Activated naive CD8-positive, alpha-beta T cell (primary cell): ENCODE measurements at regions not wholly inside any gene's neighbourhood (a gene's known extent, or its start where the extent isn't known, plus 50 kb on each side); places are given as distances from the start of the nearest gene placed in this dataset.

Source experiments
- H3K27ac Mint-ChIP-seq: one replicate; pipeline ENCODE4 v1.8.0; 2021; ENCODE audit warnings: mixed read lengths
- H3K27me3 Mint-ChIP-seq: one replicate; pipeline ENCODE4 v1.8.0; 2021; ENCODE audit warnings: mixed read lengths
- H3K36me3 Mint-ChIP-seq: one replicate; pipeline ENCODE4 v1.8.0; 2021; ENCODE audit warnings: mixed read lengths
- H3K4me1 Mint-ChIP-seq: one replicate; pipeline ENCODE4 v1.8.0; 2021; ENCODE audit warnings: low read depth, mixed read lengths
- H3K4me3 Mint-ChIP-seq: one replicate; pipeline ENCODE4 v1.8.0; 2021; ENCODE audit warnings: mild to moderate bottlenecking, mixed read lengths
- H3K9me3 Mint-ChIP-seq: one replicate; pipeline ENCODE4 v1.8.0; 2021; ENCODE audit warnings: low read depth, mixed read lengths

DNA sequence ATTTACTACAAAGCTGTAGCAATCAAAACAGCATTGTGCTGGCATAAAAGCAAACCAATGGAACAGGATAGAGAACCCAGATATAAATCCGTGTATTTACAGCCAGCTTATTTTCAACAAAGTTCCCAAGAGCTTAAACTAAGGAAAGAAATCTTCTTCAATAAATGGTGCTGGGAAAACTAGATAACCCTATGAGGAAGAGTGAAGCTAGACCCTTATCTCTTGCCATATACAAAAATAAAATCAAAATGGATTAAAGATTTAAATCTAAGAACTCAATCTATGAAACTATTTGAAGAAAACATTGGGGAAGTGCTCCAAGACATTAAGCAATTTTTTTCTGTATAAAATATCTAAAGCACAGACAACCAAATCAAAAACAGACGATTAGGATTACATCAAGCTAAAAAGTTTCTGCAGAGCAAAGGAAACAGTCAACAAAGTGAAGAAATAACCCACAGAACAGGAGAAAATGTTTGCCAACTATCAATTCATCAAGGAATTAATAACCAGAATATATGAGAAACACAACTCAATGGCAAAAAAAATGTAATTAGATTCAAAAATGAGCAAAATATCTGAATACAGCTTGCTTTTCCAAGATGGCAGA, 480.7 kb downstream of the LMO7 start:
- Mint-ChIP-seq H3K27me3 (no peaks in the 10 kb centered on the region), H3K27ac (no peak overlapping the region), H3K4me1 (no peaks in the 10 kb centered on the region), H3K36me3 (no peaks in the 10 kb centered on the region), H3K4me3 (no peak overlapping the region), H3K9me3 (peaks cover 17% of the 10 kb centered on the region)

GRCh38 chr13:76106763-76107162, 470.6 kb downstream of the LMO7 start:
- no peaks in the 10 kb centered on the region for H3K27me3 Mint-ChIP-seq

DNA sequence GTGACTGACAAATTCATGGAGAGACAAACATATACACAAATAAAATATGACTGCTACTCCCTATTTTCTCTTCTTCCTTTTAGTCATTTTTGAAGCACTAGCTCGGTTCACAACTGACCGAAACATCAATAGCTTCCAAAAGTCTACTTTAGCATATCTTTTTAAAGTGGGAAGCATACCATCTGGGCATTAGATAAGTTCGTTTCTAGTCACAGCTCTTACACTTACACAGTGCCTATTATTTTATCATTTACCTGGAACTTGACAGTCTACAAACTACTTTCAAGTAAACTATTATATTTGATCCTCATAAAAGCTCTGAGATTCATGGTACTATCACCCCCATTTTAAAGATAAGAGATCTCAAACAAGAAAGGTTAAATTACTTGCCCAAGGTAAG, 458.5 kb downstream of the LMO7 start:
- Mint-ChIP-seq H3K4me3 (no peak overlapping the region), H3K9me3 (no peaks in the 10 kb centered on the region), H3K27me3 (no peaks in the 10 kb centered on the region), H3K27ac (no peak overlapping the region), H3K4me1 (no peaks in the 10 kb centered on the region), H3K36me3 (no peaks in the 10 kb centered on the region)

More at GRCh38 chr13:76106763-76107162, 470.6 kb downstream of the LMO7 start:
- no peaks in the 10 kb centered on the region for H3K36me3 Mint-ChIP-seq
- no peaks in the 10 kb centered on the region for H3K4me1 Mint-ChIP-seq
- H3K9me3 Mint-ChIP-seq, result peaks cover under 1% of the 10 kb centered on the region
- no peak overlapping the region for H3K27ac Mint-ChIP-seq
- H3K4me3 Mint-ChIP-seq, result no peak overlapping the region

- Mint-ChIP-seq H3K27me3 (no peaks in the 10 kb centered on the region), H3K27ac (no peak overlapping the region), H3K4me1 (no peaks in the 10 kb centered on the region), H3K4me3 (no peak overlapping the region), H3K9me3 (no peaks in the 10 kb centered on the region), H3K36me3 (no peaks in the 10 kb centered on the region)
Measured at GRCh38 chr13:76091076-76091475, 454.9 kb downstream of the LMO7 start.

- Mint-ChIP-seq H3K27me3 (peaks cover 1% of the 10 kb centered on the region), H3K36me3 (no peaks in the 10 kb centered on the region), H3K4me3 (no peak overlapping the region), H3K27ac (no peak overlapping the region), H3K4me1 (no peaks in the 10 kb centered on the region), H3K9me3 (peaks cover 9% of the 10 kb centered on the region)
Measured at GRCh38 chr13:76086729-76087128, 450.6 kb downstream of the LMO7 start.

DNA sequence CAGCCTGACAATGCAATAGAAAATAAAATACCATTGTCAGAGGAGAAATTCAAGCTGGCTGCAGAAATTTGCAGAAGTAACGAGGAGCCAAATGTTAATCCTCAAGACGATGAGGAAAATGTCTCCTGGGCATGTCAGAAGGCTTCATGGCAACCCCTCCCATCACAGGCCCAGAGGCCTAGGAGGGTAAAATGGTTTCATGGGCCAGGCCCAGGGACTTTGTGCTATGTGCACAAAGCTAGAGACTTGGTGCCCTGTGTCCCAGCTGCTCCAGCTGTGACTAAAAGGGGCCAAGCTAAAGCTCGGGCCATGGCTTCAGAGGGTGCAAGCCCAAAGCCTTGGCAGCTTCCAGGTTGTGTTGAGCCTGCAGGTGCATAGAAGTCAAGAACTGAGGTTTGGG, 431.7 kb downstream of the LMO7 start:
- H3K36me3 Mint-ChIP-seq, result peaks cover 3% of the 10 kb centered on the region
- peaks cover 2% of the 10 kb centered on the region for H3K27me3 Mint-ChIP-seq
- no peak overlapping the region for H3K27ac Mint-ChIP-seq
- H3K4me1 Mint-ChIP-seq, result no peaks in the 10 kb centered on the region
- H3K4me3 Mint-ChIP-seq, result no peak overlapping the region
- H3K9me3 Mint-ChIP-seq, result peaks cover 18% of the 10 kb centered on the region

DNA sequence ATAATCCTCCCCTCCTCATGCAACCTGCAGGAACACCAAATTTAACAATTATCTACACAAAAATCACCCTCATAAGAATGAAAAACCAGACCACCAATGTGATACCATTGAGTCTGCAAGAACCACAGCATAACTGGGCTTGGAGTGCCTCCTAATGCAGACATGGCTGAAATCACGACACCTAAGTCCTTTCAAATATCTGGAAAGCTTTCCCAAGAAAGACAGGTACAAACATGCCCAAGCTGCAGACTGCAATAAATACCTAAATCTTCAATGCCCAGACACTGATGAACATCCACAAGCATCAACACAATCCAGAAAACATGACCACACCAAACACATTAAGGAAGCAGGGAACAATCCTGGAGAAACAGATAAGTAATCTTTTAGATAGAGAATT, 417.1 kb downstream of the LMO7 start:
- H3K36me3 Mint-ChIP-seq, result no peaks in the 10 kb centered on the region
- no peak overlapping the region for H3K4me3 Mint-ChIP-seq
- H3K9me3 Mint-ChIP-seq, result peaks cover 3% of the 10 kb centered on the region
- no peak overlapping the region for H3K27ac Mint-ChIP-seq
- H3K27me3 Mint-ChIP-seq, result peaks cover 4% of the 10 kb centered on the region
- no peaks in the 10 kb centered on the region for H3K4me1 Mint-ChIP-seq

DNA sequence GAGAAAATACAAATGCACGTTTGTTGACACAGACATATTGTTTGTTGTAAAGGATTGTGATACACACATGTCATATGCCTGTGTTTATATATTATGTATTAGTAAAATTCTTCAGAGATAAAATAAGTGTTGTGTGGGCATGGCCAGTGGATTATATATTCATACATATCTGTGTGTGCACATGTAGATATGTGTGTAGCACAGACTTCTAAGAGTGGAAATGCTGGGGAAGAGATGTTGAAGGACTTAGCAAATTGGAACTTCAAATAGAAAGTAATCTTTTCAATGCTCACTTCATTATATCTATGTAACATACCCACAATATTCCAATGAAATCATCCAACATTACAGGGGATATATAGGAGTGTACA, 413.2 kb downstream of the LMO7 start:
- Mint-ChIP-seq H3K4me3 (no peak overlapping the region), H3K9me3 (no peaks in the 10 kb centered on the region), H3K36me3 (no peaks in the 10 kb centered on the region), H3K27ac (no peak overlapping the region), H3K4me1 (no peaks in the 10 kb centered on the region), H3K27me3 (peaks cover 5% of the 10 kb centered on the region)

GRCh38 chr13:76048675-76049375, 412.7 kb downstream of the LMO7 start:
- H3K4me3 Mint-ChIP-seq, result no peak overlapping the region

GRCh38 chr13:76048131-76048530, 412.0 kb downstream of the LMO7 start:
- H3K4me3 Mint-ChIP-seq, result no peak overlapping the region

More at GRCh38 chr13:76048675-76049375, 412.7 kb downstream of the LMO7 start:
- Mint-ChIP-seq H3K4me1 (no peaks in the 10 kb centered on the region), H3K27ac (no peak overlapping the region), H3K9me3 (no peaks in the 10 kb centered on the region), H3K36me3 (no peaks in the 10 kb centered on the region), H3K27me3 (peaks cover 5% of the 10 kb centered on the region)

DNA sequence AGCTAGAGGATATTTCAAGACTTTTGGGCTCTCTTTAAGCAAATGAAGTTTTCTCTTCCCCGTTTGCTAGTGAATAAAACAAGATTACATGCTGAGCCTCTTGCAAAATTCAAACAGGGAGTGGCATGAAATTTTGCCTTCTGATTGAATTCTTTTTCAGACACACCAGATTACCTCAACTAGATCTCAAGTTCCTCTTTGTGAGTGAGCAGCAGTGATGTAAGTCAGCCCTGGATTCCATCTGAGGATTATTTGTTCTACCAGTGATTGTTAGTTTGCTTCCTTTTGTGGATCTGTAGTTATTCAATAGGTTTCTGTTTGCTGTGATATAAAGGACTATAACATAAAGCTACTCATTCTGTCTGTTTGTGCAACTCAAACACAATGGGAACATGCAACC, 407.7 kb downstream of the LMO7 start:
- Mint-ChIP-seq H3K36me3 (no peaks in the 10 kb centered on the region), H3K4me1 (no peaks in the 10 kb centered on the region), H3K9me3 (no peaks in the 10 kb centered on the region), H3K27me3 (peaks cover 3% of the 10 kb centered on the region), H3K4me3 (no peak overlapping the region), H3K27ac (no peak overlapping the region)

More at GRCh38 chr13:76048131-76048530, 412.0 kb downstream of the LMO7 start:
- H3K4me1 Mint-ChIP-seq, result no peaks in the 10 kb centered on the region
- H3K36me3 Mint-ChIP-seq, result no peaks in the 10 kb centered on the region
- H3K27me3 Mint-ChIP-seq, result peaks cover 5% of the 10 kb centered on the region
- H3K27ac Mint-ChIP-seq, result no peak overlapping the region
- H3K9me3 Mint-ChIP-seq, result no peaks in the 10 kb centered on the region

GRCh38 chr13:76038920-76039716, 403.0 kb downstream of the LMO7 start:
- no peaks in the 10 kb centered on the region for H3K36me3 Mint-ChIP-seq
- H3K4me1 Mint-ChIP-seq, result no peaks in the 10 kb centered on the region
- no peaks in the 10 kb centered on the region for H3K9me3 Mint-ChIP-seq
- no peak overlapping the region for H3K4me3 Mint-ChIP-seq
- peaks cover 2% of the 10 kb centered on the region for H3K27me3 Mint-ChIP-seq
- H3K27ac Mint-ChIP-seq, result no peak overlapping the region

DNA sequence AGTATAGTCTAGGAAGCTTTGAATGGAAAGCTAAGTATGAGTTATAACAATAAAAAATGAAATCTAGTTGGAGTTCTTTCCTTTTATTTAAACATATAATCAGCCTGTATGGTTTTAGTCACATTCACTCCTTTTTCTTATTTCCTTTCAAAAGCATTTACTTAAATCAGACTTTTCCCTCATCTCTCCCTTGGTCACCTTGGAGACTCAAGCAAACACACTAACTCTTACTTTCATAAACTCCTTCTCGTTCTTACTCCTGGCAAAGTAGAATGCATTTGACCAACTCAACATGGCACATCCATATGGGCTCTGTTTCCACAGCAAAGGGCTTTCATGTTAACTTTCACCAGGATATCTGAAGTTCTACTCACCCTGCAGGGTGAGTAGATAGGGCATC, 400.0 kb downstream of the LMO7 start:
- no peaks in the 10 kb centered on the region for H3K36me3 Mint-ChIP-seq
- H3K27ac Mint-ChIP-seq, result no peak overlapping the region
- peaks cover 4% of the 10 kb centered on the region for H3K27me3 Mint-ChIP-seq
- H3K4me3 Mint-ChIP-seq, result no peak overlapping the region
- no peaks in the 10 kb centered on the region for H3K9me3 Mint-ChIP-seq
- H3K4me1 Mint-ChIP-seq, result no peaks in the 10 kb centered on the region

DNA sequence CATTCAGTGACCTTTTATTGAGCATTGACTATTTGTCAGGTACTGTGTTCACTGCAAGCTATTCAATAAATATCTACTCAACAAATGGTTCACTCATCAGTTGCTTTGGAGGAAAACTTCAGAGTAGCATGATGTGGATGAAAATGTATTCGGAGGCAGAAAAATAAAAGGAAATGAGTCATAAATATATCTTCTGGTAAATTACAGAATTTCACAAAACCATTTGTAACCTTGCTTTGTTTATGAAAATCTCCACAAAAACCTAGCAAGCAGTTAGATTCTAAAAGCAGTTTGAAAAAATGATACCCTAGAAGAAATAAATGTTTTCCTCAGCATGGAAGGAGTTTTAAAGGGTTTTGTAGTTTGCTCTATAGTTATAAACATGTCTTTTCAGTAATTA, 399.6 kb downstream of the LMO7 start:
- no peaks in the 10 kb centered on the region for H3K36me3 Mint-ChIP-seq
- no peak overlapping the region for H3K27ac Mint-ChIP-seq
- H3K27me3 Mint-ChIP-seq, result peaks cover 4% of the 10 kb centered on the region
- no peak overlapping the region for H3K4me3 Mint-ChIP-seq
- H3K4me1 Mint-ChIP-seq, result no peaks in the 10 kb centered on the region
- no peaks in the 10 kb centered on the region for H3K9me3 Mint-ChIP-seq

DNA sequence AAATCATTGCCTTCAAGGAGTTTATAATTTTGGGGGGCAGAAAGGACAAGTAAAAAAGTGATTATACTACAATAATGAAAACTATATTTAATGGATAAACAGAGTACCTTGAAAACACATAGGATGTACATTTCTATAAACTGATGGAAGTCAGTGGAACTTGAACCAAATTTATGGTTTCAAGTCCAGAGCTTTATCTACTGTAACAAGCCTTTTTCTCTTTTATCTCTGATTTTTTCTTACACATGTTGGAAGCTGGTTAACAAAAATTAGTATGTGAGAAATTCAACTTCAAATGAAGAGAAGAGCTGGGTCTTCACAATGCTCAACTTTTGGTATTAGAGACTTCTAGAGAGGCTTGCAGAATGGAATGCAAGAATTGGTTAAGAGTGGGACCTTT, 393.6 kb downstream of the LMO7 start:
- H3K4me3 Mint-ChIP-seq, result no peak overlapping the region
- no peak overlapping the region for H3K27ac Mint-ChIP-seq
- no peaks in the 10 kb centered on the region for H3K9me3 Mint-ChIP-seq
- peaks cover 9% of the 10 kb centered on the region for H3K27me3 Mint-ChIP-seq
- H3K4me1 Mint-ChIP-seq, result no peaks in the 10 kb centered on the region
- H3K36me3 Mint-ChIP-seq, result no peaks in the 10 kb centered on the region
